H1 (cell line): ENCODE measurements at regions not wholly inside any gene's neighbourhood (a gene's known extent, or its start where the extent isn't known, plus 50 kb on each side); places are given as distances from the start of the nearest gene placed in this dataset.

Source experiments
- CTCF ChIA-PET: fragments of 300-600 bp; sonication (Branson Sonifier 250); formaldehyde crosslinking; loops from one replicate; lab custom pipeline; 2021; ENCODE audit not compliant: partially characterized antibody; lab: Charles Lee
- POLR2A ChIA-PET: fragments of 300-600 bp; sonication (Branson Sonifier 250); formaldehyde crosslinking; loops from one replicate; lab custom pipeline; 2021; ENCODE audit warnings: inconsistent platforms; ENCODE audit not compliant: partially characterized antibody; lab: Charles Lee
- DNase-seq, 2 experiments: peaks; one replicate each; pipeline versions ENCODE4 v3.0.0 to v3.0.0-alpha.2; 2010 to 2022; ENCODE audit warnings: low spot score in 2 of 2, low read depth in 1 of 2, mixed read lengths in 1 of 2
- FAIRE-seq: peaks from 2 replicates; lab custom pipeline; 2011; peaks lifted over from hg19 to GRCh38; lab: Jason Lieb, UNC
- H2AFZ ChIP-seq: 2 replicates; pipeline ENCODE4 v1.8.1; 2012; ENCODE audit warnings: low read length, inconsistent platforms
- H2AK5ac ChIP-seq: 2 replicates; pipeline ENCODE4 v1.6.1; 2013; ENCODE audit warnings: low read depth, low read length
- H2BK120ac ChIP-seq: replicated peaks from 2 replicates; pipeline ENCODE3; 2013; ENCODE audit warnings: low read depth, low read length, inconsistent platforms
- H2BK12ac ChIP-seq: 2 replicates; pipeline ENCODE4 v1.6.1; 2013; ENCODE audit warnings: low read depth, low read length
- H2BK15ac ChIP-seq: 2 replicates; pipeline ENCODE4 v1.6.1; 2013; ENCODE audit warnings: low read length
- H2BK20ac ChIP-seq: 2 replicates; pipeline ENCODE4 v1.6.1; 2013; ENCODE audit warnings: low read length
- H2BK5ac ChIP-seq: 2 replicates; pipeline ENCODE4 v1.6.1; 2013; ENCODE audit warnings: low read depth, low read length
- H3K14ac ChIP-seq: 2 replicates; pipeline ENCODE4 v1.6.1; 2013; ENCODE audit warnings: inconsistent platforms; ENCODE audit not compliant: insufficient read length
- H3K18ac ChIP-seq: 2 replicates; pipeline ENCODE4 v1.6.1; 2013; ENCODE audit warnings: low read length; ENCODE audit errors: extremely low read depth
- H3K23ac ChIP-seq: 2 replicates; pipeline ENCODE4 v1.6.1; 2013; ENCODE audit warnings: inconsistent platforms; ENCODE audit not compliant: insufficient read length
- H3K23me2 ChIP-seq: 2 replicates; pipeline ENCODE4 v1.6.1; 2013; ENCODE audit warnings: low read depth, low read length
- H3K27ac ChIP-seq: 2 replicates; pipeline ENCODE4 v1.6.1; 2011; ENCODE audit warnings: low read depth, low read length, inconsistent platforms
- H3K27me3 ChIP-seq, 4 experiments: replicated peaks in 1 of 4; 1 replicate in 1 of 4; 2 replicates in 3 of 4; pipeline versions ENCODE4 v1.6.1 to v1.8.1; 2011 to 2013; ENCODE audit warnings: low read length in 3 of 4, mild to moderate bottlenecking in 3 of 4, inconsistent platforms in 2 of 4, mixed read lengths in 2 of 4, moderate library complexity in 1 of 4; ENCODE audit not compliant: control insufficient read depth in 3 of 4, insufficient read depth in 3 of 4; ENCODE audit errors: extremely low read depth in 1 of 4
- H3K36me3 ChIP-seq, 4 experiments: 2 replicates each; pipeline versions ENCODE4 v1.6.1 to v1.8.1; 2011 to 2013; ENCODE audit warnings: mild to moderate bottlenecking in 4 of 4, low read length in 3 of 4, moderate library complexity in 2 of 4, control low read depth in 1 of 4, inconsistent platforms in 1 of 4; ENCODE audit not compliant: insufficient read depth in 4 of 4, control insufficient read depth in 2 of 4
- H3K4ac ChIP-seq: replicated peaks from 2 replicates; pipeline ENCODE3; 2013; ENCODE audit warnings: low read length, low read depth, mixed read lengths, inconsistent platforms; ENCODE audit not compliant: insufficient read length
- H3K4me1 ChIP-seq, 4 experiments: replicated peaks in 1 of 4; 1 replicate in 1 of 4; 2 replicates in 3 of 4; pipeline versions ENCODE4 v1.6.1 to v1.8.1; 2011 to 2013; ENCODE audit warnings: low read length in 3 of 4, inconsistent platforms in 2 of 4, mixed read lengths in 1 of 4; ENCODE audit not compliant: insufficient read depth in 4 of 4, control insufficient read depth in 3 of 4
- H3K4me2 ChIP-seq, 2 experiments: 2 replicates each; pipeline versions ENCODE4 v1.6.1 to v1.8.1; 2011 to 2013; ENCODE audit warnings: low read depth in 2 of 2, low read length in 2 of 2, control low read depth in 1 of 2, inconsistent platforms in 1 of 2, mild to moderate bottlenecking in 1 of 2; ENCODE audit not compliant: insufficient read depth in 1 of 2
- H3K4me3 ChIP-seq, 4 experiments: fragments of 200-600, 300-600 bp in 1 of 4; sonication (generic), shearing (Covaris generic), sonication (Bioruptor Twin) in 1 of 4; 2 replicates each; pipeline versions ENCODE4 v1.5.1 to v1.8.1; 2011 to 2016; ENCODE audit warnings: low read length in 4 of 4, low read depth in 3 of 4, control low read depth in 2 of 4, inconsistent platforms in 2 of 4, mild to moderate bottlenecking in 2 of 4, mixed read lengths in 1 of 4, moderate library complexity in 1 of 4; ENCODE audit not compliant: insufficient read depth in 2 of 4; ENCODE audit errors: extremely low read depth in 1 of 4
- H3K56ac ChIP-seq: replicated peaks from 2 replicates; pipeline ENCODE3; 2013; ENCODE audit warnings: low read depth, mild to moderate bottlenecking, mixed read lengths, low read length, inconsistent platforms; ENCODE audit not compliant: insufficient read length
- H3K79me1 ChIP-seq: 2 replicates; pipeline ENCODE4 v1.6.1; 2013; ENCODE audit warnings: low read depth, low read length, control low read depth
- H3K79me2 ChIP-seq, 2 experiments: 2 replicates each; pipeline versions ENCODE4 v1.6.1 to v1.8.1; 2012 to 2013; ENCODE audit warnings: low read length in 2 of 2, mild to moderate bottlenecking in 2 of 2, inconsistent platforms in 1 of 2; ENCODE audit not compliant: insufficient read depth in 2 of 2, control insufficient read depth in 1 of 2
- H3K9ac ChIP-seq, 4 experiments: replicated peaks in 1 of 4; 1 replicate in 1 of 4; 2 replicates in 3 of 4; pipeline versions ENCODE4 v1.6.1 to v1.8.1; 2011 to 2013; ENCODE audit warnings: low read depth in 3 of 4, low read length in 3 of 4, control low read depth in 2 of 4, mild to moderate bottlenecking in 2 of 4, moderate library complexity in 2 of 4, inconsistent platforms in 1 of 4; ENCODE audit errors: extremely low read depth in 1 of 4
- H3K9me3 ChIP-seq, 2 experiments: 2 replicates each; pipeline versions ENCODE4 v1.6.1 to v1.8.1; 2012 to 2013; ENCODE audit warnings: mild to moderate bottlenecking in 2 of 2, moderate library complexity in 2 of 2, control low read depth in 1 of 2, inconsistent platforms in 1 of 2, low read depth in 1 of 2, low read length in 1 of 2, mixed read lengths in 1 of 2; ENCODE audit not compliant: insufficient read depth in 2 of 2
- H4K20me1 ChIP-seq, 2 experiments: replicated peaks in 1 of 2; 2 replicates each; pipeline versions ENCODE3 to v1.8.1; 2011 to 2013; ENCODE audit warnings: inconsistent platforms in 2 of 2, low read length in 2 of 2, mild to moderate bottlenecking in 1 of 2; ENCODE audit not compliant: insufficient read depth in 2 of 2, control insufficient read depth in 1 of 2
- H4K5ac ChIP-seq: 2 replicates; pipeline ENCODE4 v1.6.1; 2013; ENCODE audit warnings: low read length, low read depth, mixed read lengths, inconsistent platforms; ENCODE audit not compliant: insufficient read length
- H4K8ac ChIP-seq: 2 replicates; pipeline ENCODE4 v1.8.0; 2013; ENCODE audit warnings: mild to moderate bottlenecking, moderate library complexity, low read length, inconsistent platforms; ENCODE audit not compliant: insufficient read depth; ENCODE audit errors: extremely low read depth
- H4K91ac ChIP-seq: replicated peaks from 2 replicates; pipeline ENCODE3; 2013; ENCODE audit warnings: low read length, mixed read lengths, inconsistent platforms; ENCODE audit not compliant: insufficient read length
- CBX8 ChIP-seq: fragments of 300-800, 300-1000 bp; sonication (generic); IDR thresholded peaks from 2 replicates; pipeline ENCODE4 v1.7.1; 2016; ENCODE audit warnings: low read depth, low read length, borderline replicate concordance
- CHD1 ChIP-seq: IDR thresholded peaks from 2 replicates; pipeline ENCODE4 v1.6.1; 2012; ENCODE audit warnings: low read depth, low read length, improper control_type of control experiment
- CTCF ChIP-seq, 3 experiments: IDR thresholded peaks; 1 replicate in 2 of 3; 2 replicates in 1 of 3; pipeline versions ENCODE4 v1.5.1 to v1.6.1; 2011; ENCODE audit warnings: low read length in 3 of 3, mild to moderate bottlenecking in 3 of 3, inconsistent platforms in 2 of 3, low read depth in 1 of 3, moderate library complexity in 1 of 3; ENCODE audit not compliant: insufficient read depth in 1 of 3; ENCODE audit errors: control extremely low read depth in 1 of 3
- JUN ChIP-seq: IDR thresholded peaks from 2 replicates; pipeline ENCODE4 v1.6.1; 2011; ENCODE audit warnings: low read depth, mild to moderate bottlenecking, improper control_type of control experiment, low read length
- JUND ChIP-seq: IDR thresholded peaks from 2 replicates; pipeline ENCODE4 v1.6.1; 2011; ENCODE audit warnings: mild to moderate bottlenecking, improper control_type of control experiment, low read length
- MAFK ChIP-seq: IDR thresholded peaks from 2 replicates; pipeline ENCODE4 v1.6.1; 2012; ENCODE audit warnings: low read depth, mild to moderate bottlenecking, improper control_type of control experiment, low read length
- SIN3A ChIP-seq, 2 experiments: IDR thresholded peaks in 1 of 2; conservative IDR thresholded peaks in 1 of 2; 2 replicates each; pipeline ENCODE4 v1.6.1; 2011 to 2012; ENCODE audit warnings: low read length in 2 of 2, improper control_type of control experiment in 1 of 2, low read depth in 1 of 2, mild to moderate bottlenecking in 1 of 2
- SUZ12 ChIP-seq: fragments of 200-600 bp; sonication (generic); IDR thresholded peaks from 2 replicates; pipeline ENCODE4 v1.6.1; 2012; ENCODE audit warnings: mild to moderate bottlenecking, inconsistent platforms, low read length, moderate library complexity, mixed read lengths
- TCF12 ChIP-seq: IDR thresholded peaks from 2 replicates; pipeline ENCODE4 v1.6.1; 2011; ENCODE audit warnings: low read depth, mild to moderate bottlenecking, low read length
- TEAD4 ChIP-seq: IDR thresholded peaks from 2 replicates; pipeline ENCODE4 v1.6.1; 2012; ENCODE audit warnings: low read depth, low read length, inconsistent platforms, mixed read lengths
- ZNF274 ChIP-seq: IDR thresholded peaks from 2 replicates; pipeline ENCODE4 v1.7.0; 2012; ENCODE audit warnings: low read length, borderline replicate concordance; ENCODE audit errors: extremely low read depth
- WGBS, 2 experiments: shearing (Covaris generic) in 1 of 2; methylation state at CpG; one replicate each; pipeline versions ENCODE4 v1.1.6 to v1.1.7; 2013 to 2015; ENCODE audit warnings: low lambda C conversion rate in 2 of 2, mixed read lengths in 2 of 2, inconsistent platforms in 1 of 2, low coverage in 1 of 2, missing lambda C conversion rate in 1 of 2; ENCODE audit not compliant: insufficient replicate concordance in 2 of 2, insufficient coverage in 1 of 2, insufficient read length in 1 of 2; ENCODE audit errors: extremely low coverage in 1 of 2, missing lambda C conversion rate in 1 of 2; 5-methylcytosine and 5-hydroxymethylcytosine counted together
- TF ChIP-seq, protein P1 (sequence below): IDR thresholded peaks from 2 replicates; pipeline ENCODE4 v1.6.1; 2011; ENCODE audit warnings: low read depth, mild to moderate bottlenecking, low read length; ENCODE audit not compliant: insufficient read depth

- no peak overlapping the region for H3K23ac ChIP-seq
- H3K27ac ChIP-seq, result no peak overlapping the region
- no peaks in the 10 kb centered on the region for H3K4me1 ChIP-seq
- H2AK5ac ChIP-seq, result no peak overlapping the region
- H2BK120ac ChIP-seq, result no peak overlapping the region
- H2BK20ac ChIP-seq, result no peak overlapping the region
- H3K56ac ChIP-seq, result no peak overlapping the region
- 85% methylated on average over 5 of the region's 6 CpGs; no CpG with 5 or more reads in 1 of the 2 experiments for WGBS, 2 experiments
- no peak overlapping the region for H4K91ac ChIP-seq
- H4K5ac ChIP-seq, result no peak overlapping the region
- DNase-seq, result no peak
- no peaks in the 10 kb centered on the region for H4K20me1 ChIP-seq
- ChIA-PET CTCF (no interaction called here), POLR2A (no interaction called here)
- H3K23me2 ChIP-seq, result no peaks in the 10 kb centered on the region
- H2AFZ ChIP-seq, result no peak overlapping the region
- no peaks in the 10 kb centered on the region for H3K36me3 ChIP-seq
- no peak overlapping the region for H4K8ac ChIP-seq
- no peak overlapping the region for H2BK15ac ChIP-seq
- no peaks in the 10 kb centered on the region for H3K79me1 ChIP-seq
- H3K9me3 ChIP-seq, result no peaks in the 10 kb centered on the region
- no peak overlapping the region for H3K4ac ChIP-seq
- no peak overlapping the region for H3K18ac ChIP-seq
- H3K4me2 ChIP-seq, result no peak overlapping the region
- no peaks in the 10 kb centered on the region for H3K27me3 ChIP-seq
- H3K79me2 ChIP-seq, result no peaks in the 10 kb centered on the region
- no peak overlapping the region for H3K4me3 ChIP-seq
- H2BK12ac ChIP-seq, result no peak overlapping the region
- no peak overlapping the region for H3K9ac ChIP-seq
- no peak for FAIRE-seq
- no peak overlapping the region for H2BK5ac ChIP-seq
- no peak overlapping the region for H3K14ac ChIP-seq
- no peak for TF ChIP-seq JUND
- TF ChIP-seq MAFK, result no peak
- no peak for TF ChIP-seq CTCF (IDR thresholded peaks at IDR 0.05; ENCODE audit: control extremely low read depth in 1 of 3, insufficient read depth in 1 of 3, low read depth in 1 of 3, low read length in 3 of 3)
- TF ChIP-seq TCF12, result no peak
- no peak for TF ChIP-seq CBX8
- no peak for TF ChIP-seq JUN
- no peak for TF ChIP-seq SUZ12
- no peak for TF ChIP-seq CHD1
- no peak for TF ChIP-seq TEAD4
- TF ChIP-seq SIN3A (conservative IDR thresholded peaks at IDR 0.05 in 1 of 2, IDR thresholded peaks at IDR 0.05 in 1 of 2; ENCODE audit: low read depth in 1 of 2, low read length in 2 of 2), result no peak
- TF ChIP-seq, protein P1, sequence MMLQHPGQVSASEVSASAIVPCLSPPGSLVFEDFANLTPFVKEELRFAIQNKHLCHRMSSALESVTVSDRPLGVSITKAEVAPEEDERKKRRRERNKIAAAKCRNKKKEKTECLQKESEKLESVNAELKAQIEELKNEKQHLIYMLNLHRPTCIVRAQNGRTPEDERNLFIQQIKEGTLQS, result no peak
- no peak for TF ChIP-seq ZNF274
Observed at GRCh38 chr10:52438119-52438518, 124.0 kb downstream of the DKK1 start.
